Choroid plexus epithelial cell (primary cell): ENCODE measurements at regions not wholly inside any gene's neighbourhood (a gene's known extent, or its start where the extent isn't known, plus 50 kb on each side); places are given as distances from the start of the nearest gene placed in this dataset.

Source experiments
- DNase-seq: peaks from one replicate; pipeline ENCODE4 v3.0.0-alpha.2; 2010; ENCODE audit warnings: low read depth
- H3K4me3 ChIP-seq: 2 replicates; pipeline ENCODE4 v1.5.1; 2011; ENCODE audit warnings: low read depth, mild to moderate bottlenecking, control low read depth, low read length, moderate library complexity
- CTCF ChIP-seq: conservative IDR thresholded peaks from 2 replicates; pipeline ENCODE4 v1.5.1; 2011; ENCODE audit warnings: low read depth, mild to moderate bottlenecking, control low read depth, inconsistent platforms, low read length, moderate library complexity

- DNase-seq = no peak
- no peak for TF ChIP-seq CTCF
- no peak overlapping the region for H3K4me3 ChIP-seq
These were observed 775.4 kb downstream of the TYW1 start for GRCh38 chr7:67771846-67772605.

DNA sequence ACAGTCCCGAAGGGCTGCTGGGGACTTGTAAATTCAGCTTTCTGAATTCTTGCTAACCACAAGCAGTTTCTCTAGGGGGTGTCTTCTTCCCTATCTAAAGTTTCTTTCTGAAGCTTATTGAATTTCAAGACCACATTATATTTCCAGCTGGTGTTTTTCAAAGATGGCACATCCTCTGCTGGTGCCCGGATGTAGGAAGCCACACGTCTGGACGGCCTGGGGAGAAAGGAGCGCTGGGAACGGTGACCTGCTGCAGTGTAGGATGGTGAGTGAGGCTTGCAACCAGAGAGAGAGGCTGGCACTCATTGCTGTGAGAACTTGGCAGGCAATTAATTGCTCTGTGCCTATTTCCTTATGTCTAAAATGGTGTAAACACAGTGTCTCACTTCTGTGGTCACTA, 776.4 kb downstream of the TYW1 start:
- H3K4me3 ChIP-seq = no peak overlapping the region
- DNase-seq = no peak
- TF ChIP-seq CTCF = no peak

GRCh38 chr7:67777119-67777518, 780.5 kb downstream of the TYW1 start:
- H3K4me3 ChIP-seq = no peak overlapping the region
- TF ChIP-seq CTCF = no peak
- DNase-seq = no peak

- TF ChIP-seq CTCF = no peak
- H3K4me3 ChIP-seq = no peak overlapping the region
- no peak for DNase-seq
These were observed 785.2 kb downstream of the TYW1 start for GRCh38 chr7:67781841-67782240.

- no peak for TF ChIP-seq CTCF
- no peak for DNase-seq
- H3K4me3 ChIP-seq = no peak overlapping the region
These were observed 789.4 kb downstream of the TYW1 start for GRCh38 chr7:67786021-67786420.

- no peak overlapping the region for H3K4me3 ChIP-seq
- peak; percentile 22 for TF ChIP-seq CTCF
- DNase-seq = peak; percentile 1
These were observed 792.0 kb downstream of the TYW1 start for GRCh38 chr7:67788669-67789068.

- no peak for TF ChIP-seq CTCF
- no peak overlapping the region for H3K4me3 ChIP-seq
- no peak for DNase-seq
These were observed 795.3 kb downstream of the TYW1 start for GRCh38 chr7:67791918-67792317.
